Fibroblast of upper back skin (primary cell): ENCODE measurements at regions not wholly inside any gene's neighbourhood (a gene's known extent, or its start where the extent isn't known, plus 50 kb on each side); places are given as distances from the start of the nearest gene placed in this dataset.

Experiments used
- DNase-seq: peaks from one replicate; pipeline ENCODE4 v3.0.0-alpha.2; 2013

- no peak for DNase-seq
Observed at GRCh38 chr20:60485012-60485760, 527.0 kb downstream of the CDH26 start.

GRCh38 chr20:60486315-60486714 is 528.1 kb downstream of the CDH26 start:
- no peak for DNase-seq

GRCh38 chr20:60486937-60487336 is 528.7 kb downstream of the CDH26 start:
- DNase-seq, result no peak

GRCh38 chr20:60490217-60491050 is 532.2 kb downstream of the CDH26 start:
- no peak for DNase-seq

GRCh38 chr20:60491051-60491581 is 532.9 kb downstream of the CDH26 start:
- DNase-seq, result no peak

- no peak for DNase-seq
Observed at GRCh38 chr20:60494476-60494875, 536.3 kb downstream of the CDH26 start.

- DNase-seq, result no peak
Observed at GRCh38 chr20:60497298-60498035, 539.2 kb downstream of the CDH26 start.

- no peak for DNase-seq
Observed at GRCh38 chr20:60500038-60500701, 541.9 kb downstream of the CDH26 start.

GRCh38 chr20:60501048-60501447 is 542.8 kb downstream of the CDH26 start:
- DNase-seq, result no peak

- DNase-seq, result no peak
Observed at GRCh38 chr20:60502881-60503280, 544.7 kb downstream of the CDH26 start.

GRCh38 chr20:60505423-60505822 is 547.2 kb downstream of the CDH26 start:
- DNase-seq, result no peak

- no peak for DNase-seq
Observed at GRCh38 chr20:60506061-60506460, 547.8 kb downstream of the CDH26 start.

GRCh38 chr20:60507087-60507694 is 549.0 kb downstream of the CDH26 start:
- no peak for DNase-seq

- no peak for DNase-seq
Observed at GRCh38 chr20:60509407-60509806, 551.2 kb downstream of the CDH26 start.

GRCh38 chr20:60510356-60510755 is 552.1 kb downstream of the CDH26 start:
- no peak for DNase-seq

GRCh38 chr20:60512443-60512842 is 554.2 kb downstream of the CDH26 start:
- peak; percentile 83 for DNase-seq

- peak; percentile 4 for DNase-seq
Observed at GRCh38 chr20:60513141-60513540, 554.9 kb downstream of the CDH26 start.

GRCh38 chr20:60516442-60516841 is 558.2 kb downstream of the CDH26 start:
- no peak for DNase-seq

- peak; percentile 3 for DNase-seq
Observed at GRCh38 chr20:60518022-60518421, 559.8 kb downstream of the CDH26 start.

- DNase-seq, result no peak
Observed at GRCh38 chr20:60525397-60525796, 567.2 kb downstream of the CDH26 start.

- no peak for DNase-seq
Observed at GRCh38 chr20:60527656-60528055, 569.4 kb downstream of the CDH26 start.

GRCh38 chr20:60528141-60528540 is 569.9 kb downstream of the CDH26 start:
- no peak for DNase-seq
